ENCODE measurements at regions not wholly inside any gene's neighbourhood (a gene's known extent, or its start where the extent isn't known, plus 50 kb on each side); places are given as distances from the start of the nearest gene placed in this dataset.
"Not testable (repeated sequence)": the region's sequence is repeated elsewhere in the genome, so short reads cannot be mapped to it uniquely, and the experiment has no call there.

DNA sequence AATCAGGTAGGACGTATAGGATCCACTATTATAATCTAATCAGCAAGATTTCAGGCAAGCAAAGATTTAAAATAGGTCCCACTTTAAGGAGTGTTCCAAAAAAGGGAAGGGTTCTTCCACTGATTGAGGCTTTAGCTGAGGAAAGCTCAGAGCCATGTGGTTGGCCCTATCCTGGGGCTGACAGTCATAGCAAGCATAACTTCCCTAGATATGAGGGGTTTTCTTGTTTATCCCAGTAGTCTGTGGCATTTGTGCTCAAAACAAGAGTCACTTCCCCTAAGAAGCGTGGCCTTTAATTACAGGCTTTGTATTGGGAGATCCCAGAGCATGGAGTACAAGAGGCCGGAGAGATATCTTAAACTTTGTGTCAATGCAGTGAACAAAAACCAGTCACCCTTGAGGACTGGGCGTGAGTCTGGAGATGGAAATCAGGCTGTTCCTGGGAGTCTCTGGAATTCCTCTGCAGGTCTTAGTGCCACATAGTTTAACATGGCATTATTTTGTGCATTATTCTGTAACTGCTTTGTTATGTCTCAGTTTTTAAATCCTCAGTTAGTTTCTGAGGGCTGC, 136.9 kb upstream of the FBXO11 start:
- no peaks in the 10 kb centered on the region for H3K4me1 ChIP-seq (ENCODE audit: control insufficient read depth, insufficient read depth, low read length)
- no peaks in the 10 kb centered on the region for H3K36me3 ChIP-seq (ENCODE audit: control insufficient read depth, insufficient read depth, low read length)
- DNase-seq (ENCODE audit: low read depth, low spot score) = no peak
- H3K4me3 ChIP-seq (ENCODE audit: low read length) = no peak overlapping the region
- no peaks in the 10 kb centered on the region for H3K9me3 ChIP-seq (ENCODE audit: control insufficient read depth, insufficient read depth, low read length)
- no peaks in the 10 kb centered on the region for H3K27me3 ChIP-seq (ENCODE audit: control insufficient read depth, insufficient read depth, low read length)
- H3K27ac ChIP-seq (ENCODE audit: low read length) = no peak overlapping the region
- WGBS (ENCODE audit: insufficient coverage, insufficient read length) = no CpG with 5 or more reads among the region's 4 CpGs

DNA sequence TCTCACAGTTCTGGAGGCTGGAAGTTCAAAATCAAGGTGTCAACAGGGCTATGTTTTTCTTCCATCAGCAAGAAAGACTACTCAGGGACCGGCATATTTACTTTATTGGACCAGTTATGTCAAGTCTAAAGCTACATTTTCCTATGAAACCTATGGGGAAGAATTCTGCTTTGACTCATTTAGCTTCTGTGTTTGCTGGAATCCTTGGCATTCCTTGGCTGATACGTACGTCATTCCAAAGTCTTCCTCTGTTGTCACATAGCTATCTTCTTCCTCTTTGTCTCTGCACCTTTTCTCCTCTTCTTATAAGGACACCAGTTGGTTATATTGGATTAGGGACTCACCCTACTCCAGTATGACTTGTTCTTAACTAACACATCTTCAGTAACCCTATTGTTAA, 137.4 kb upstream of the FBXO11 start:
- Histone ChIP-seq H3K36me3 (ENCODE audit: control insufficient read depth, insufficient read depth, low read length) (no peaks in the 10 kb centered on the region), H3K9me3 (ENCODE audit: control insufficient read depth, insufficient read depth, low read length) (no peaks in the 10 kb centered on the region), H3K27ac (ENCODE audit: low read length) (no peak overlapping the region), H3K4me1 (ENCODE audit: control insufficient read depth, insufficient read depth, low read length) (no peaks in the 10 kb centered on the region), H3K4me3 (ENCODE audit: low read length) (no peak overlapping the region), H3K27me3 (ENCODE audit: control insufficient read depth, insufficient read depth, low read length) (no peaks in the 10 kb centered on the region)
- DNase-seq (ENCODE audit: low read depth, low spot score) = no peak
- whole genome bisulfite sequencing (ENCODE audit: insufficient coverage, insufficient read length) = no CpG with 5 or more reads among the region's 3 CpGs

DNA sequence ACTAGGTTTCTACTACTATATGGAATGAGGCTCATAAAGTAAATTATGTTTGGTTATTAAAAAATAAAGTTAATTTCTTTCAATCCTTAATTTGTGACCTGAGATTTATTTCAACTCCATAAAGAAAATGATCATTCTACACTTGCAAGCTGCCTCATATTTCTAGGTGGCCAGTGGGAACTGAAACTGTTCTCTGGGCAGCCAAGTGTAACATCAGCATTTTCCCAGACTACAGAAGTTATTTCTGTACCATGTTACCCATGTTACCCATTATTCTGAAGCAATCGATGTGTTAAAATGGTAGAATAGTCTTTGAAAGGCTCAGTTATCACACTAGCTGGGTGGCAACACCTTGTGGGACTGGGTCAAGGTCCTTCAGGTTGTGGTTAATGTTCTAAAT, 139.3 kb upstream of the FBXO11 start:
- no peak overlapping the region for H3K4me3 ChIP-seq (ENCODE audit: low read length)
- WGBS (ENCODE audit: insufficient coverage, insufficient read length) = no CpG with 5 or more reads among the region's 1 CpG
- H3K27ac ChIP-seq (ENCODE audit: low read length) = no peak overlapping the region
- H3K36me3 ChIP-seq (ENCODE audit: control insufficient read depth, insufficient read depth, low read length) = no peaks in the 10 kb centered on the region
- H3K4me1 ChIP-seq (ENCODE audit: control insufficient read depth, insufficient read depth, low read length) = no peaks in the 10 kb centered on the region
- H3K27me3 ChIP-seq (ENCODE audit: control insufficient read depth, insufficient read depth, low read length) = no peaks in the 10 kb centered on the region
- no peaks in the 10 kb centered on the region for H3K9me3 ChIP-seq (ENCODE audit: control insufficient read depth, insufficient read depth, low read length)
- DNase-seq (ENCODE audit: low read depth, low spot score) = no peak

DNA sequence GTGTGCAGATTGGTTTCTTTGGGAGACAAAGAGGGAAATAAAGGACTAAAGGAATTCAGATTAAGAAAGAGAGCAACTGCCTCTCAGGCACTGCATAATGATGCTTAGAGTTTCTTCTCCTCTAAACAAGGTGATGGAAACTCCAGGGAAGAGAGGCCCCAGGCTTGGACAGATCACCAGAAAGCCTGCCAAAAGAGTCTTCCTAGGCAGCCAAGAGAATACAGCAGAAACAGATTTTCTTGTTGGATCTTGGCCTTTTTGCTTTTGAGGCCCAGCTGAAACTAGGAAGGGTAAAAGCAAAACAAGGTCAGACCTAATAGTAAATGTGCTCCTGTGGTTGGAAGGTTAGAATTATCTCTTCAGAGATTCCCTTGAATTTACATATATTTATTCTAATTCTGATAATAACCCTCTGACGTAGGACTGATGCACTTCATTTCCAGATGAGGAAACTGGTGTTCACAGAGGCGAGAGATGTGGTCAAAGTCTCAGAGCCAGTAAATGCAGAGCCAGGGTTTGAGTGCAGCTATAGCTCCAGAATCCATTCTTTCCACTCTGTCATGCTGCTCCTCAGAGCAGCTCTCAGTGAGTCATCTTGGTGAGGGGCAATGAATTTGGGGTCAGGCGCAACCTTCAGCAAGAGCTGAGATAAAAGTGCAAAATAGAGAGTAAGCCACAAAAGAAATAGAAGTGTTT, 142.3 kb upstream of the FBXO11 start:
- Histone ChIP-seq H3K4me3 (ENCODE audit: low read length) (no peak overlapping the region), H3K36me3 (ENCODE audit: control insufficient read depth, insufficient read depth, low read length) (no peaks in the 10 kb centered on the region), H3K4me1 (ENCODE audit: control insufficient read depth, insufficient read depth, low read length) (no peaks in the 10 kb centered on the region), H3K27me3 (ENCODE audit: control insufficient read depth, insufficient read depth, low read length) (no peaks in the 10 kb centered on the region), H3K9me3 (ENCODE audit: control insufficient read depth, insufficient read depth, low read length) (no peaks in the 10 kb centered on the region), H3K27ac (ENCODE audit: low read length) (no peak overlapping the region)
- WGBS (ENCODE audit: insufficient coverage, insufficient read length) = no CpG with 5 or more reads among the region's 3 CpGs
- no peak for DNase-seq (ENCODE audit: low read depth, low spot score)

DNA sequence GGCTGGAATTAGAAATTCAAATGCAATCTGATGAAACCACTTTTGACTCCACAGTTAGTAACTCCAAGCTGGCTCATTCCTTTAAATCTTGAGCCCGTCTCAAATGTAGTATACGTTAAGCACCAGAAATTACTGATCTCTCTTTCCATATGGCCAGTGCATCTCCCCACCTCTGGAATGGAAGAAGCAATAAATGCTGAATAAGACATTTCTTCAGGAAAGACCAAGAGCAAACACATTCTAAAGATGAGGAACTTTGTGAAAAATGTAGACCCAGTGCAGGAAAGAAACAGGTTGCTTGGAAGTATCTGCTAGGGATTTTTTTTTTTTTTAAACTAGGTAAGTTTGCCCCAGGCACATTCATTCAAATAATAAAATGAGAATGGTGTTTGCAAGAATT, 143.1 kb upstream of the FBXO11 start:
- Histone ChIP-seq H3K9me3 (ENCODE audit: control insufficient read depth, insufficient read depth, low read length) (no peaks in the 10 kb centered on the region), H3K4me3 (ENCODE audit: low read length) (no peak overlapping the region), H3K27ac (ENCODE audit: low read length) (no peak overlapping the region), H3K27me3 (ENCODE audit: control insufficient read depth, insufficient read depth, low read length) (no peaks in the 10 kb centered on the region), H3K4me1 (ENCODE audit: control insufficient read depth, insufficient read depth, low read length) (no peaks in the 10 kb centered on the region), H3K36me3 (ENCODE audit: control insufficient read depth, insufficient read depth, low read length) (no peaks in the 10 kb centered on the region)
- no CpG with 5 or more reads among the region's 2 CpGs for WGBS (ENCODE audit: insufficient coverage, insufficient read length)
- no peak for DNase-seq (ENCODE audit: low read depth, low spot score)

DNA sequence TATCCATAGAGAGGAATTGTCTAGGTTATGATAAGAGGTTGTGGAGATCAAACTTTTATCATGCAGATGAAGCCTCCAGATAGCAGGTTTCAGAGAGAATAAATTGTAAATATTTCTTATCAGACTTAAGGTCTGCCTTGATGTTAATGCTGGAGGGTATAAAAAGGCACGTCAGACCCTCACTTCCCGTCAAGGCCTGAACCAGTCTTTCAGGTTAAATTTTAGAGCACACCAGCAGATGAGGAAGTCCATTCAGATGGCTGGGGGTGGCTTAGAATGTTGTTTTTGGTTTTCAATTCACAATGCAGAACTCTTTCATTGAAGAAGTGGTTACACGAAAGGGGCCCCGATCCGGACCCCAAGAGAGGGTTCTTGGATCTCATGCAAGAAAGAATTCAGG, 144.4 kb upstream of the FBXO11 start:
- H3K9me3 ChIP-seq (ENCODE audit: control insufficient read depth, insufficient read depth, low read length) = no peaks in the 10 kb centered on the region
- WGBS (ENCODE audit: insufficient coverage, insufficient read length) = no CpG with 5 or more reads among the region's 5 CpGs
- no peaks in the 10 kb centered on the region for H3K4me1 ChIP-seq (ENCODE audit: control insufficient read depth, insufficient read depth, low read length)
- no peak overlapping the region for H3K4me3 ChIP-seq (ENCODE audit: low read length)
- H3K27ac ChIP-seq (ENCODE audit: low read length) = no peak overlapping the region
- DNase-seq (ENCODE audit: low read depth, low spot score) = no peak
- no peaks in the 10 kb centered on the region for H3K27me3 ChIP-seq (ENCODE audit: control insufficient read depth, insufficient read depth, low read length)
- no peaks in the 10 kb centered on the region for H3K36me3 ChIP-seq (ENCODE audit: control insufficient read depth, insufficient read depth, low read length)

DNA sequence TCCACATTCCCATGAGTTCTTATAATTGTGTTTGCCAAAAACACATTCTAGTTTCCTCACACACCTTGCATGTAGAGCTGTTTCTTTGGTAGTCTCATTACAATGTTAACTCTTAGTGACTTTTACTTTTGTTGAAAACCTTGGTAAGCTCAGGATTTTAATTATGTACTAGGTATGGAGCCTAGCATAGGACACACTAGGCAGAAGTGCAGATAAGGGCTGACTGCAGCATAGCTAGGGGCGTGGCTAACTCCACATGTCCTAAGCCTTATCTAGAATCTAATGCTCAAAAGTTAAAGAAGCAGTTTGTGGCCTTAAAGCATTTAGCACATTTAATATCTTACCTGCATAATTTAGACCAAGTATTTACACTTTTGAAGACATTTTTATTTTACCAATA, 153.7 kb upstream of the FBXO11 start:
- no CpG with 5 or more reads among the region's 1 CpG for WGBS (ENCODE audit: insufficient coverage, insufficient read length)
- no peak for DNase-seq (ENCODE audit: low read depth, low spot score)
- H3K36me3 ChIP-seq (ENCODE audit: control insufficient read depth, insufficient read depth, low read length) = no peaks in the 10 kb centered on the region
- H3K9me3 ChIP-seq (ENCODE audit: control insufficient read depth, insufficient read depth, low read length) = no peaks in the 10 kb centered on the region
- H3K4me1 ChIP-seq (ENCODE audit: control insufficient read depth, insufficient read depth, low read length) = no peaks in the 10 kb centered on the region
- no peaks in the 10 kb centered on the region for H3K27me3 ChIP-seq (ENCODE audit: control insufficient read depth, insufficient read depth, low read length)
- H3K27ac ChIP-seq (ENCODE audit: low read length) = no peak overlapping the region
- no peak overlapping the region for H3K4me3 ChIP-seq (ENCODE audit: low read length)

DNA sequence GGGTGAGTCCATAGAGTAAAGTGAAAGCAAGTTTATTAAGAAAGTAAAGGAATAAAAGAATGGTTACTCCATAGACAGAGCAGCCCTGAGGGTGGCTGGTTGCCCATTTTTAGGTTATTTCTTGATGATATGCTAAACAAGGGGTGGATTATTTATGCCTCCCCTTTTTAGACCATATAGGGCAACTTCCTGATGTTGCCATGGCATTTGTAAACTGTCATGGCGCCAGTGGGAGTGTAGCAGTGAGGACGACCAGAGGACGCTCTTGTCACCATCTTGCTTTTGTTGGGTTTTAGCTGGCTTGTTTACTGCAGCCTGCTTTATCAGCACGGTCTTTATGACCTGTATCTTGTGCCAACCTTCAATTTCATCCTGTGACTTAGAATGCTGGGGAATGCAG, 155.4 kb upstream of the FBXO11 start:
- not testable (repeated sequence) for H3K27ac ChIP-seq (ENCODE audit: low read length)

DNA sequence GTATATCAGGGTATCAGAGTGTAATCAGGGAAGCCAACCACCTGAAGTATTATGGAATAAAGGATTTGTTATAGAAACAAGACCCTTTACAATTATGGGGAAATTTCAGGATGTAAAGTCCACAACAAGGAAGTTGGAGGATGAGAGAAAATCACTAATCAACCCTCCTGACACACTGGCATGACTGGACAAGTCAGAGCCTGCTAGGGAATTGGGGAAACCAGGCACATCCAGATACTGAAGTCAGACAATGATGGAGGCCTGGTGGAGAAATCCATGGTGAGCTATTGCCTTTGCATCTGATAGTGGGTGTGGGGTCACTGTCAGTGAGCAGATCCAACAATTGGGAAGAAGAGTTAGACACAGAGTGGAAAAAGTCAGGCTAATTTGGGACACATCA, 158.8 kb upstream of the FBXO11 start:
- no peak overlapping the region for H3K27ac ChIP-seq (ENCODE audit: low read length)
- H3K36me3 ChIP-seq (ENCODE audit: control insufficient read depth, insufficient read depth, low read length) = no peaks in the 10 kb centered on the region
- no peaks in the 10 kb centered on the region for H3K27me3 ChIP-seq (ENCODE audit: control insufficient read depth, insufficient read depth, low read length)
- no peaks in the 10 kb centered on the region for H3K4me1 ChIP-seq (ENCODE audit: control insufficient read depth, insufficient read depth, low read length)
- no peaks in the 10 kb centered on the region for H3K9me3 ChIP-seq (ENCODE audit: control insufficient read depth, insufficient read depth, low read length)
- no peak overlapping the region for H3K4me3 ChIP-seq (ENCODE audit: low read length)
- DNase-seq (ENCODE audit: low read depth, low spot score) = no peak

More for the DNA sequence above, 155.4 kb upstream of the FBXO11 start:
- H3K27me3 ChIP-seq (ENCODE audit: control insufficient read depth, insufficient read depth, low read length); H3K36me3 ChIP-seq (ENCODE audit: control insufficient read depth, insufficient read depth, low read length); DNase-seq (ENCODE audit: low read depth, low spot score); H3K9me3 ChIP-seq (ENCODE audit: control insufficient read depth, insufficient read depth, low read length); H3K4me1 ChIP-seq (ENCODE audit: control insufficient read depth, insufficient read depth, low read length); H3K4me3 ChIP-seq (ENCODE audit: low read length): not testable (repeated sequence)
- no CpG with 5 or more reads among the region's 4 CpGs for WGBS (ENCODE audit: insufficient coverage, insufficient read length)

DNA sequence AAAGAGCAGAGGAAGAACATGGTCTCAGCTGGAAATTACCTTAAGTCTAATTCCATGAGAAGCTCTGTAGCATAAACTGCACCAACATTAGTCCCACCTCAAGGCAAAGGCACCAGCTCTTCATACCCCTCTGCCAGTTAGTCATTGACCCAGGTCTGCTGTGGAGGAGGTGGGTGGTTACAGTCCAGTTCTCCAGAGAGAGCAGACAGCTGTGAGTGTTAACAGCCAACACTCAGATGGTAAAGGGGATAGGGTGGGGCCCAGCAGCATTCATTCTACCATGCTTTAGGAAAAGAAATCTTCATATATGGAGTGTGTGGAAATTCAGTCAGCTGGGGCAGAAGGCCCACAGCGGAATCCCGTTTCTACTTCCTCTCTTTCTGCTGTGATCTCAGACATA, 159.7 kb upstream of the FBXO11 start:
- Histone ChIP-seq H3K4me3 (ENCODE audit: low read length) (no peak overlapping the region), H3K36me3 (ENCODE audit: control insufficient read depth, insufficient read depth, low read length) (no peaks in the 10 kb centered on the region), H3K4me1 (ENCODE audit: control insufficient read depth, insufficient read depth, low read length) (no peaks in the 10 kb centered on the region), H3K27me3 (ENCODE audit: control insufficient read depth, insufficient read depth, low read length) (no peaks in the 10 kb centered on the region), H3K27ac (ENCODE audit: low read length) (no peak overlapping the region), H3K9me3 (ENCODE audit: control insufficient read depth, insufficient read depth, low read length) (no peaks in the 10 kb centered on the region)
- no CpG with 5 or more reads among the region's 2 CpGs for WGBS (ENCODE audit: insufficient coverage, insufficient read length)
- no peak for DNase-seq (ENCODE audit: low read depth, low spot score)

DNA sequence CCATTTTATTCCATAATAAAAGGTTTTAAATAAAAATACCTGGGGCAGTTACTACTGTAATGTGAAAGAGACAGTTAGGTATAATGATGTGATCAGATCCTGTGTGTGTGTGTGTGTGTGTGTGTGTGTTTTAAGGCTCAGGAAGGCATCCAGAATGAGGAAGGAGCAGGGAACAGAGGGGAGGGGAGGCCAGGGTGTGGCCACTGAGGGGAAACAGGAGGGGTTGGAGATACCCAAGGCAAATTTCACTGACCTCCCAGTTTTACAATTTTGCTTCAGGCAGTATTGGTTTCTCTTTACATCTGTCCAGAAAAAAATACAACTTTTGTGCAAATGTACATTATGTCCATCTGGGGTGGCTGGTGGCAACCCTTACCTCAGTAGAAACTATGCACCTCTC, 163.5 kb upstream of the FBXO11 start:
- no peak overlapping the region for H3K4me3 ChIP-seq (ENCODE audit: low read length)
- no peak for DNase-seq (ENCODE audit: low read depth, low spot score)

More for the DNA sequence above, 163.5 kb upstream of the FBXO11 start:
- no peak overlapping the region for H3K27ac ChIP-seq (ENCODE audit: low read length)
- H3K4me1 ChIP-seq (ENCODE audit: control insufficient read depth, insufficient read depth, low read length) = no peaks in the 10 kb centered on the region
- no peaks in the 10 kb centered on the region for H3K27me3 ChIP-seq (ENCODE audit: control insufficient read depth, insufficient read depth, low read length)
- H3K36me3 ChIP-seq (ENCODE audit: control insufficient read depth, insufficient read depth, low read length) = no peaks in the 10 kb centered on the region
- no peaks in the 10 kb centered on the region for H3K9me3 ChIP-seq (ENCODE audit: control insufficient read depth, insufficient read depth, low read length)

All from iPS DF 6.9 (cell line).